ENCODE measurements at regions not wholly inside any gene's neighbourhood (a gene's known extent, or its start where the extent isn't known, plus 50 kb on each side); places are given as distances from the start of the nearest gene placed in this dataset.

DNA sequence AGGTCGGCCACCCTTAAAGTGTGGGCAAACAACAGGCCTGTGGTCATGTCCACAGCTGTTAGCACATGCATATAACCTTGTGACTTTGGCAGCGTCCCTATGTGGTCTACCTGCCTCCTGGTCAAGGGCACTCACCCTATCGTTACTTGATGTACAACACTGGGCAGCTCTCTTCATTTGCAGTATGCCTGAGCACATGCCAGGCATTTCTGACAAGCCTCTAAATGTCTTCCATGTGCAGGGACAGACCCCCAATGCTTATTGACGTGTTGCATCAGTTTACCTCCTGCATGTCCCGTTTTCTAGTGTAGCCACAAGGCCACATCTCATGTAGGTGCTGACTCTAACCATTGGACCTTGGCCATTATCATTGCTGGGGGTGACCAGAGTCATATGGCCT, 731.7 kb upstream of the MIR17HG start (continued):
- TF ChIP-seq, protein P1, sequence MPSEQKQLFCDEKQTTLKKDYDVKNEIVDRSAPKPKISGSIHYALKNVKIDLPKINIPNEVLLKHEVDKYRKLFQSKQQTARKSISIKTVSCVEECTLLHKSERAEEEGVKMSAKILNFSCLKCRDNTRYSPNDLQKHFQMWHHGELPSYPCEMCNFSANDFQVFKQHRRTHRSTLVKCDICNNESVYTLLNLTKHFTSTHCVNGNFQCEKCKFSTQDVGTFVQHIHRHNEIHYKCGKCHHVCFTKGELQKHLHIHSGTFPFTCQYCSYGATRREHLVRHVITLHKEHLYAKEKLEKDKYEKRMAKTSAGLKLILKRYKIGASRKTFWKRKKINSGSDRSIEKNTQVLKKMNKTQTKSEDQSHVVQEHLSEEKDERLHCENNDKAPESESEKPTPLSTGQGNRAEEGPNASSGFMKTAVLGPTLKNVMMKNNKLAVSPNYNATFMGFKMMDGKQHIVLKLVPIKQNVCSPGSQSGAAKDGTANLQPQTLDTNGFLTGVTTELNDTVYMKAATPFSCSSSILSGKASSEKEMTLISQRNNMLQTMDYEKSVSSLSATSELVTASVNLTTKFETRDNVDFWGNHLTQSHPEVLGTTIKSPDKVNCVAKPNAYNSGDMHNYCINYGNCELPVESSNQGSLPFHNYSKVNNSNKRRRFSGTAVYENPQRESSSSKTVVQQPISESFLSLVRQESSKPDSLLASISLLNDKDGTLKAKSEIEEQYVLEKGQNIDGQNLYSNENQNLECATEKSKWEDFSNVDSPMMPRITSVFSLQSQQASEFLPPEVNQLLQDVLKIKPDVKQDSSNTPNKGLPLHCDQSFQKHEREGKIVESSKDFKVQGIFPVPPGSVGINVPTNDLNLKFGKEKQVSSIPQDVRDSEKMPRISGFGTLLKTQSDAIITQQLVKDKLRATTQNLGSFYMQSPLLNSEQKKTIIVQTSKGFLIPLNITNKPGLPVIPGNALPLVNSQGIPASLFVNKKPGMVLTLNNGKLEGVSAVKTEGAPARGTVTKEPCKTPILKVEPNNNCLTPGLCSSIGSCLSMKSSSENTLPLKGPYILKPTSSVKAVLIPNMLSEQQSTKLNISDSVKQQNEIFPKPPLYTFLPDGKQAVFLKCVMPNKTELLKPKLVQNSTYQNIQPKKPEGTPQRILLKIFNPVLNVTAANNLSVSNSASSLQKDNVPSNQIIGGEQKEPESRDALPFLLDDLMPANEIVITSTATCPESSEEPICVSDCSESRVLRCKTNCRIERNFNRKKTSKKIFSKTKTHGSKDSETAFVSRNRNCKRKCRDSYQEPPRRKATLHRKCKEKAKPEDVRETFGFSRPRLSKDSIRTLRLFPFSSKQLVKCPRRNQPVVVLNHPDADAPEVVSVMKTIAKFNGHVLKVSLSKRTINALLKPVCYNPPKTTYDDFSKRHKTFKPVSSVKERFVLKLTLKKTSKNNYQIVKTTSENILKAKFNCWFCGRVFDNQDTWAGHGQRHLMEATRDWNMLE (tag by site-specific recombination; conservative IDR thresholded peaks at IDR 0.05; ENCODE audit: low read depth), result no peak
- TF ChIP-seq ZNF530 (tag by site-specific recombination; IDR thresholded peaks at IDR 0.05; ENCODE audit: low read depth) (no peak), ZNF169 (tag by site-specific recombination; IDR thresholded peaks at IDR 0.05) (no peak)

DNA sequence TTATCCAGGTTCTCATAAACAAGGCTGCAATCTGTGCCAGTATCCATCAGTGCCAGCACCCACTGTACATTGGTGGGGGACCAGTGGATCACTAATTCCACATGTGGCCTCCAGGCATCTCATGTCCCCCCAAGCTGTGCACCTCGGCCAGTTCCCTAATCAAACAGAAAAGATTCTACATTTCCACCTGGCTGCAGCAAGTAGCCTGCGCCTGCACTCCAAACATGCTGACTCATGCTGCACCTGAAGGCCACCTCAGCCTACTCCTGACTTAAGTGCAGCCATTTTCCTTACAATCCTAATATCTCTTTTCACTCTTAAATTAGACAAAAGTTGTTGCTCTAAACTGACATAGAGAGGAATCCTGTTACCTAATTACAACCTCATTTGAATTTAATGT, 729.4 kb upstream of the MIR17HG start:
- H3K9me3 ChIP-seq (ENCODE audit: control insufficient read depth, insufficient read depth, low read depth, low read length), result no peaks in the 10 kb centered on the region
- no peak for TF ChIP-seq ZNF423 (tag by site-specific recombination; IDR thresholded peaks at IDR 0.05)
- TF ChIP-seq SETDB1 (IDR thresholded peaks at IDR 0.05; ENCODE audit: insufficient read length, low read length), result peak; percentile 84
- TF ChIP-seq ZNF2 (tag by site-specific recombination; IDR thresholded peaks at IDR 0.05), result no peak
- TF ChIP-seq GLIS1 (tag by site-specific recombination; IDR thresholded peaks at IDR 0.05), result no peak
- no peak for TF ChIP-seq ZNF544 (tag by site-specific recombination; IDR thresholded peaks at IDR 0.05)
- TF ChIP-seq, protein P2, sequence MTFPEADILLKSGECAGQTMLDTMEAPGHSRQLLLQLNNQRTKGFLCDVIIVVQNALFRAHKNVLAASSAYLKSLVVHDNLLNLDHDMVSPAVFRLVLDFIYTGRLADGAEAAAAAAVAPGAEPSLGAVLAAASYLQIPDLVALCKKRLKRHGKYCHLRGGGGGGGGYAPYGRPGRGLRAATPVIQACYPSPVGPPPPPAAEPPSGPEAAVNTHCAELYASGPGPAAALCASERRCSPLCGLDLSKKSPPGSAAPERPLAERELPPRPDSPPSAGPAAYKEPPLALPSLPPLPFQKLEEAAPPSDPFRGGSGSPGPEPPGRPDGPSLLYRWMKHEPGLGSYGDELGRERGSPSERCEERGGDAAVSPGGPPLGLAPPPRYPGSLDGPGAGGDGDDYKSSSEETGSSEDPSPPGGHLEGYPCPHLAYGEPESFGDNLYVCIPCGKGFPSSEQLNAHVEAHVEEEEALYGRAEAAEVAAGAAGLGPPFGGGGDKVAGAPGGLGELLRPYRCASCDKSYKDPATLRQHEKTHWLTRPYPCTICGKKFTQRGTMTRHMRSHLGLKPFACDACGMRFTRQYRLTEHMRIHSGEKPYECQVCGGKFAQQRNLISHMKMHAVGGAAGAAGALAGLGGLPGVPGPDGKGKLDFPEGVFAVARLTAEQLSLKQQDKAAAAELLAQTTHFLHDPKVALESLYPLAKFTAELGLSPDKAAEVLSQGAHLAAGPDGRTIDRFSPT (tag by site-specific recombination; IDR thresholded peaks at IDR 0.05), result no peak
- no peak for TF ChIP-seq ZNF274 (IDR thresholded peaks at IDR 0.05; ENCODE audit: low read length)
- TF ChIP-seq ZNF274 (tag by site-specific recombination; IDR thresholded peaks at IDR 0.05; ENCODE audit: borderline replicate concordance), result no peak
- TF ChIP-seq, protein P3, sequence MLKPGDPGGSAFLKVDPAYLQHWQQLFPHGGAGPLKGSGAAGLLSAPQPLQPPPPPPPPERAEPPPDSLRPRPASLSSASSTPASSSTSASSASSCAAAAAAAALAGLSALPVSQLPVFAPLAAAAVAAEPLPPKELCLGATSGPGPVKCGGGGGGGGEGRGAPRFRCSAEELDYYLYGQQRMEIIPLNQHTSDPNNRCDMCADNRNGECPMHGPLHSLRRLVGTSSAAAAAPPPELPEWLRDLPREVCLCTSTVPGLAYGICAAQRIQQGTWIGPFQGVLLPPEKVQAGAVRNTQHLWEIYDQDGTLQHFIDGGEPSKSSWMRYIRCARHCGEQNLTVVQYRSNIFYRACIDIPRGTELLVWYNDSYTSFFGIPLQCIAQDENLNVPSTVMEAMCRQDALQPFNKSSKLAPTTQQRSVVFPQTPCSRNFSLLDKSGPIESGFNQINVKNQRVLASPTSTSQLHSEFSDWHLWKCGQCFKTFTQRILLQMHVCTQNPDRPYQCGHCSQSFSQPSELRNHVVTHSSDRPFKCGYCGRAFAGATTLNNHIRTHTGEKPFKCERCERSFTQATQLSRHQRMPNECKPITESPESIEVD (tag by site-specific recombination; IDR thresholded peaks at IDR 0.05), result no peak
- peak; percentile 98; the same call in 1 of the 2 replicates for TF ChIP-seq TRIM28 (IDR thresholded peaks at IDR 0.05; ENCODE audit: borderline replicate concordance, low read length)
- ChIA-PET CTCF (no interaction called here), POLR2A (no interaction called here)
- no peak overlapping the region for H3K27ac ChIP-seq (ENCODE audit: extremely low read depth, low read depth, low read length)
- H3K4me1 ChIP-seq (ENCODE audit: control insufficient read depth, insufficient read depth, low read length), result no peaks in the 10 kb centered on the region
- H3K4me3 ChIP-seq (ENCODE audit: low read depth, low read length), result no peak overlapping the region
- no peaks in the 10 kb centered on the region for H3K36me3 ChIP-seq (ENCODE audit: control insufficient read depth in 2 of 2, insufficient read depth in 1 of 2, low read length in 2 of 2)

DNA sequence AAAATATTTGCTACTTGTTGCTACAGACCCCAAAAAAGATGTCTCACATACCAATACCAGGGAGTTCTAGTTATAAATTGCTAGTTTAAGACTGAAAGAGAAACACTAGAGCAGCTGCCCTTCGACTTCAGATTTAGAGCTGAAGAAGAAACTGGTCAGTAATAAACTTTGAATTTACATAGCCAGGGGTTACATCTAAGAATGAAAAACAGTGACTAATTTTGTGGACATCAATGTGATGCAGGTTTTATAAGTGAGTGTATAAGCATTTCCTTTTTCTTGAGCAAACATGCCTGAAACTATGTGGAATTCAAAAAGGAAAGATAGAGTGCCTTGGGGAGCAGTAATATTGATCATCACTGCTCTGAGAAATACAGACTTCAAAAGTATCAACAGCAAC, 724.9 kb upstream of the MIR17HG start:
- H3K36me3 ChIP-seq (ENCODE audit: control insufficient read depth in 2 of 2, insufficient read depth in 1 of 2, low read length in 2 of 2), result no peaks in the 10 kb centered on the region
- no peak overlapping the region for H3K4me3 ChIP-seq (ENCODE audit: low read depth, low read length)
- CTCF ChIA-PET, result no interaction called here
- no peak overlapping the region for H3K27ac ChIP-seq (ENCODE audit: extremely low read depth, low read depth, low read length)
- no peaks in the 10 kb centered on the region for H3K4me1 ChIP-seq (ENCODE audit: control insufficient read depth, insufficient read depth, low read length)
- H3K9me3 ChIP-seq (ENCODE audit: control insufficient read depth, insufficient read depth, low read depth, low read length), result no peaks in the 10 kb centered on the region
- no peak for TF ChIP-seq KLF7 (tag by site-specific recombination; IDR thresholded peaks at IDR 0.05; ENCODE audit: borderline replicate concordance)
- TF ChIP-seq, protein P4, sequence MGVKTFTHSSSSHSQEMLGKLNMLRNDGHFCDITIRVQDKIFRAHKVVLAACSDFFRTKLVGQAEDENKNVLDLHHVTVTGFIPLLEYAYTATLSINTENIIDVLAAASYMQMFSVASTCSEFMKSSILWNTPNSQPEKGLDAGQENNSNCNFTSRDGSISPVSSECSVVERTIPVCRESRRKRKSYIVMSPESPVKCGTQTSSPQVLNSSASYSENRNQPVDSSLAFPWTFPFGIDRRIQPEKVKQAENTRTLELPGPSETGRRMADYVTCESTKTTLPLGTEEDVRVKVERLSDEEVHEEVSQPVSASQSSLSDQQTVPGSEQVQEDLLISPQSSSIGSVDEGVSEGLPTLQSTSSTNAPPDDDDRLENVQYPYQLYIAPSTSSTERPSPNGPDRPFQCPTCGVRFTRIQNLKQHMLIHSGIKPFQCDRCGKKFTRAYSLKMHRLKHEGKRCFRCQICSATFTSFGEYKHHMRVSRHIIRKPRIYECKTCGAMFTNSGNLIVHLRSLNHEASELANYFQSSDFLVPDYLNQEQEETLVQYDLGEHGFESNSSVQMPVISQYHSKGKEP (tag by site-specific recombination; IDR thresholded peaks at IDR 0.05), result no peak
- no peak for TF ChIP-seq ZNF394 (tag by site-specific recombination; IDR thresholded peaks at IDR 0.05; ENCODE audit: borderline replicate concordance)
- POLR2A ChIA-PET, result no interaction called here

Data from HEK293 (cell line).